ENCODE measurements at regions not wholly inside any gene's neighbourhood (a gene's known extent, or its start where the extent isn't known, plus 50 kb on each side); places are given as distances from the start of the nearest gene placed in this dataset.

GRCh38 chr13:85286081-85286480 lies 513.1 kb downstream of the SLITRK6 start:
- no peak for DNase-seq (ENCODE audit: low read depth)
- TF ChIP-seq CTCF (IDR thresholded peaks at IDR 0.05; ENCODE audit: low read depth, low read length, missing control alignments) = no peak
- H3K4me3 ChIP-seq (ENCODE audit: low read depth, low read length) = no peak overlapping the region

GRCh38 chr13:85284349-85284748 lies 514.9 kb downstream of the SLITRK6 start:
- DNase-seq (ENCODE audit: low read depth) = no peak

GRCh38 chr13:85283408-85283807 lies 515.8 kb downstream of the SLITRK6 start:
- DNase-seq (ENCODE audit: low read depth) = no peak
- H3K4me3 ChIP-seq (ENCODE audit: low read depth, low read length) = no peak overlapping the region
- no peak for TF ChIP-seq CTCF (IDR thresholded peaks at IDR 0.05; ENCODE audit: low read depth, low read length, missing control alignments)

More at GRCh38 chr13:85284349-85284748, 514.9 kb downstream of the SLITRK6 start:
- H3K4me3 ChIP-seq (ENCODE audit: low read depth, low read length) = no peak overlapping the region
- TF ChIP-seq CTCF (IDR thresholded peaks at IDR 0.05; ENCODE audit: low read depth, low read length, missing control alignments) = no peak

GRCh38 chr13:85282876-85283275 lies 516.3 kb downstream of the SLITRK6 start:
- DNase-seq (ENCODE audit: low read depth) = no peak
- no peak for TF ChIP-seq CTCF (IDR thresholded peaks at IDR 0.05; ENCODE audit: low read depth, low read length, missing control alignments)

GRCh38 chr13:85278851-85279250 lies 520.4 kb downstream of the SLITRK6 start:
- no peak overlapping the region for H3K4me3 ChIP-seq (ENCODE audit: low read depth, low read length)
- DNase-seq (ENCODE audit: low read depth) = no peak
- TF ChIP-seq CTCF (IDR thresholded peaks at IDR 0.05; ENCODE audit: low read depth, low read length, missing control alignments) = no peak

More at GRCh38 chr13:85282876-85283275, 516.3 kb downstream of the SLITRK6 start:
- no peak overlapping the region for H3K4me3 ChIP-seq (ENCODE audit: low read depth, low read length)

- no peak overlapping the region for H3K4me3 ChIP-seq (ENCODE audit: low read depth, low read length)
- no peak for DNase-seq (ENCODE audit: low read depth)
- no peak for TF ChIP-seq CTCF (IDR thresholded peaks at IDR 0.05; ENCODE audit: low read depth, low read length, missing control alignments)
These were observed 521.5 kb downstream of the SLITRK6 start for GRCh38 chr13:85277748-85278147.

- no peak for DNase-seq (ENCODE audit: low read depth)
- no peak overlapping the region for H3K4me3 ChIP-seq (ENCODE audit: low read depth, low read length)
- no peak for TF ChIP-seq CTCF (IDR thresholded peaks at IDR 0.05; ENCODE audit: low read depth, low read length, missing control alignments)
These were observed 532.4 kb downstream of the SLITRK6 start for GRCh38 chr13:85266771-85267170.

Measured in GM12864 (cell line).